OCI-LY7 (cell line): ENCODE measurements at regions not wholly inside any gene's neighbourhood (a gene's known extent, or its start where the extent isn't known, plus 50 kb on each side); places are given as distances from the start of the nearest gene placed in this dataset.

ENCODE experiments used
- EZH2phosphoT487 ChIP-seq: fragments of 200-600 bp; sonication (generic); IDR thresholded peaks from 2 replicates; pipeline ENCODE4 v1.6.1; 2018; ENCODE audit warnings: low read depth, borderline replicate concordance, mild to moderate bottlenecking, mixed run types, antibody characterized with exemption, low read length, moderate library complexity, mixed read lengths
- TF ChIP-seq, protein P1 (sequence below): fragments of 200-600 bp; sonication (generic); conservative IDR thresholded peaks from 2 replicates; pipeline ENCODE4 v1.5.1; 2014; ENCODE audit warnings: mild to moderate bottlenecking, antibody characterized with exemption, low read length, moderate library complexity, mixed read lengths

DNA sequence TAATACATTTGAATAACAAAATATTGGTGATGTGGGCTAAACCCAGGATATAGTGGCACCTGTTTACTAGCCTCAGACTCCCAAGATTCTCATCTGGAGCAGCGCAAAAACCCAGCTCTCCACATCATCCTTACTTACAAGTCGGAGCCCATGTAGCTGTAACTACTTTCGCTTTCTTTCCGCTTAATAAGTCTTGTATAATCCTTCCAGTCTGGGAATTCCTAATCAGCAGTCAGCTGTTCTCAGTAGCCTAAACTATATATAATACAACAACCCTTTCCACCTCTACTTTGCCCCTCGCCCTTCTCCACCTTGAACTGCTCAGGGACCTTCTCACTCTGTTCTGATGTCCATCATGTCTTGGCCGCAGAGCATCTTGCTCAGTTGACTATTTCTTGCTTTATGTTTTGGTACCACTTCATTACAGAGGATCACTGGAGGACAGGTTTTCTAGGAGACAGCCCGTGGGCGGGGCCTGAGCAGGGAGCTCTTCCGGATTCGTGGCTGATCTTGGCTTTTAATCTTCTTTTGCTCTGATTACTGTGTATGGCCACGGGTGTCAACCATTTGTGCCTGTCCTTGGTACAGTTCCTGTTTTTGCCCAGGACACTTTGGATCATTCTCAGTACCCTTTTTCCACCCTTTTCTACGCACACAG is 119.9 kb upstream of the SERTAD2 start:
- TF ChIP-seq, protein P1, sequence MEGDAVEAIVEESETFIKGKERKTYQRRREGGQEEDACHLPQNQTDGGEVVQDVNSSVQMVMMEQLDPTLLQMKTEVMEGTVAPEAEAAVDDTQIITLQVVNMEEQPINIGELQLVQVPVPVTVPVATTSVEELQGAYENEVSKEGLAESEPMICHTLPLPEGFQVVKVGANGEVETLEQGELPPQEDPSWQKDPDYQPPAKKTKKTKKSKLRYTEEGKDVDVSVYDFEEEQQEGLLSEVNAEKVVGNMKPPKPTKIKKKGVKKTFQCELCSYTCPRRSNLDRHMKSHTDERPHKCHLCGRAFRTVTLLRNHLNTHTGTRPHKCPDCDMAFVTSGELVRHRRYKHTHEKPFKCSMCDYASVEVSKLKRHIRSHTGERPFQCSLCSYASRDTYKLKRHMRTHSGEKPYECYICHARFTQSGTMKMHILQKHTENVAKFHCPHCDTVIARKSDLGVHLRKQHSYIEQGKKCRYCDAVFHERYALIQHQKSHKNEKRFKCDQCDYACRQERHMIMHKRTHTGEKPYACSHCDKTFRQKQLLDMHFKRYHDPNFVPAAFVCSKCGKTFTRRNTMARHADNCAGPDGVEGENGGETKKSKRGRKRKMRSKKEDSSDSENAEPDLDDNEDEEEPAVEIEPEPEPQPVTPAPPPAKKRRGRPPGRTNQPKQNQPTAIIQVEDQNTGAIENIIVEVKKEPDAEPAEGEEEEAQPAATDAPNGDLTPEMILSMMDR, result no peak
- no peak for TF ChIP-seq EZH2phosphoT487
